Esophagus (tissue), 2 donors: ENCODE measurements at regions not wholly inside any gene's neighbourhood (a gene's known extent, or its start where the extent isn't known, plus 50 kb on each side); places are given as distances from the start of the nearest gene placed in this dataset.

ENCODE experiments used
- H3K27ac ChIP-seq, 2 donors: one replicate each; pipeline ENCODE4 v1.5.1; 2013; ENCODE audit warnings: low read depth in 2 of 2, mild to moderate bottlenecking in 2 of 2, inconsistent platforms in 1 of 2, low read length in 1 of 2, moderate library complexity in 1 of 2
- H3K27me3 ChIP-seq, 2 donors: one replicate each; pipeline ENCODE4 v1.6.1; 2013; ENCODE audit warnings: low read length in 2 of 2, control low read depth in 1 of 2, mild to moderate bottlenecking in 1 of 2; ENCODE audit not compliant: insufficient read depth in 2 of 2, control insufficient read depth in 1 of 2
- H3K36me3 ChIP-seq, 2 donors: one replicate each; pipeline ENCODE4 v1.6.1; 2013; ENCODE audit warnings: low read length in 1 of 2; ENCODE audit not compliant: control insufficient read depth in 2 of 2, insufficient read depth in 2 of 2
- H3K4me1 ChIP-seq, 2 donors: one replicate each; pipeline ENCODE4 v1.6.1; 2013; ENCODE audit warnings: low read length in 1 of 2; ENCODE audit not compliant: control insufficient read depth in 2 of 2, insufficient read depth in 2 of 2
- H3K4me3 ChIP-seq, 2 donors: one replicate each; pipeline ENCODE4 v1.5.1; 2013; ENCODE audit warnings: low read length in 2 of 2, mild to moderate bottlenecking in 2 of 2, low read depth in 1 of 2, moderate library complexity in 1 of 2
- H3K9me3 ChIP-seq, 2 donors: one replicate each; pipeline ENCODE4 v1.6.1; 2013; ENCODE audit warnings: mild to moderate bottlenecking in 2 of 2, low read depth in 1 of 2, low read length in 1 of 2, moderate library complexity in 1 of 2; ENCODE audit not compliant: control insufficient read depth in 2 of 2, insufficient read depth in 1 of 2
- WGBS, 2 donors: extraction: QIAGEN DNeasy Blood & Tissue Kit; methylation state at CpG; one replicate each; pipeline ENCODE4 v1.1.7; 2013; 5-methylcytosine and 5-hydroxymethylcytosine counted together
- donor health status: healthy with polysubstance abuse.
- donor health status: Bipolar disorder and iron deficiency.

GRCh38 chr3:31174079-31174478 lies 279.6 kb upstream of the GADL1 start:
- WGBS, 2 donors: 56 to 58% methylated on average over 3 of the region's 3 CpGs
- Histone ChIP-seq H3K4me1 (no peaks in the 10 kb centered on the region), H3K4me3 (no peak overlapping the region), H3K27me3 (no peaks in the 10 kb centered on the region), H3K27ac (no peak overlapping the region), H3K36me3 (no peaks in the 10 kb centered on the region), H3K9me3 (no peaks in the 10 kb centered on the region)

GRCh38 chr3:31176045-31176444 lies 281.6 kb upstream of the GADL1 start:
- no peak overlapping the region for H3K4me3 ChIP-seq
- 89 to 97% methylated on average over 3 of the region's 3 CpGs for WGBS, 2 donors
- H3K27ac ChIP-seq: no peak overlapping the region
- H3K9me3 ChIP-seq: no peaks in the 10 kb centered on the region
- no peaks in the 10 kb centered on the region for H3K4me1 ChIP-seq
- H3K27me3 ChIP-seq: no peaks in the 10 kb centered on the region
- no peaks in the 10 kb centered on the region for H3K36me3 ChIP-seq

GRCh38 chr3:31178467-31178866 lies 284.0 kb upstream of the GADL1 start:
- H3K36me3 ChIP-seq: no peaks in the 10 kb centered on the region
- 58 to 59% methylated on average over 4 of the region's 4 CpGs for WGBS, 2 donors
- H3K9me3 ChIP-seq: no peaks in the 10 kb centered on the region
- H3K4me3 ChIP-seq: no peak overlapping the region
- no peaks in the 10 kb centered on the region for H3K4me1 ChIP-seq
- no peak overlapping the region for H3K27ac ChIP-seq
- H3K27me3 ChIP-seq: no peaks in the 10 kb centered on the region

DNA sequence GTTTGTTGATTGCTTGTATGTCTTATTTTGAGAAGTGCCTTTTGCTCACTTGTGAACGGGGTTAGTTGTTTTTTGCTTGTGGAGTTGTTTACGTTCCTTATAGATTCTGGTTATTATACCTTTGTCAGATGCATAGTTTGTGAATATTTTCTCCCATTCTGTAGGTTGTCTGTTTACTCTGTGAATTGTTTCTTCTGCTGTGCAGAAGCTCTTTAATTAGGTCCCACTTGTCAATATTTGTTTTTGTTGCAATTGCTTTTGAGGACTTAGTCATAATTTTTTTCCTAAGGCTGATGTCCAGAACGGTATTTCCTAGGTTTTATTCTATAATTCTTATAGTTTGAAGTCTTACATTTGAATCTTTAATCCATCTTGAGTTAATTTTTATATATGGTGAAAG lies 285.3 kb upstream of the GADL1 start:
- Histone ChIP-seq H3K4me1 (no peaks in the 10 kb centered on the region), H3K27ac (no peak overlapping the region), H3K9me3 (no peaks in the 10 kb centered on the region), H3K27me3 (no peaks in the 10 kb centered on the region), H3K36me3 (no peaks in the 10 kb centered on the region), H3K4me3 (no peak overlapping the region)
- 91 to 92% methylated on average over 3 of the region's 3 CpGs for WGBS, 2 donors

DNA sequence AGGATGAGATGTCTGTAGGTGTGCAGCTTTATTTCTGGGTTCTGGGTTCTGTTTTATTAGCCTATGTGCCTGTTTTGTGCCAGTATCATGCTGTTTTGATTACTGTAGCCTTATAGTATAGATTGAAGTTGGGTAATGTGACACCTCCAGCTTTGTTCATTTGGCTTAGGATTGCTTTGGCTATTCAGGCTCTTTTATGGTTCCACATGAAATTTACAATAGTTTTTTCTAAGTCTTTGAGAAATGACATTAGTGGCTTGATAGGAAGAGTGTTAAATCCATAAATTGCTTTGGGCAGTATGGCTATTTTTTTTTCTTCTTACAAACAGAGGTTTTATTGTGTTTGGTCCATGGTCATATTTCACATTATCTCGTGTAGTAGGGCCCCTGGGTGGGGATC lies 285.8 kb upstream of the GADL1 start:
- Histone ChIP-seq H3K27me3 (no peaks in the 10 kb centered on the region), H3K4me3 (no peak overlapping the region), H3K4me1 (no peaks in the 10 kb centered on the region), H3K27ac (no peak overlapping the region), H3K36me3 (no peaks in the 10 kb centered on the region), H3K9me3 (no peaks in the 10 kb centered on the region)
- 48 to 76% methylated on average over 1 of the region's 1 CpG for WGBS, 2 donors

DNA sequence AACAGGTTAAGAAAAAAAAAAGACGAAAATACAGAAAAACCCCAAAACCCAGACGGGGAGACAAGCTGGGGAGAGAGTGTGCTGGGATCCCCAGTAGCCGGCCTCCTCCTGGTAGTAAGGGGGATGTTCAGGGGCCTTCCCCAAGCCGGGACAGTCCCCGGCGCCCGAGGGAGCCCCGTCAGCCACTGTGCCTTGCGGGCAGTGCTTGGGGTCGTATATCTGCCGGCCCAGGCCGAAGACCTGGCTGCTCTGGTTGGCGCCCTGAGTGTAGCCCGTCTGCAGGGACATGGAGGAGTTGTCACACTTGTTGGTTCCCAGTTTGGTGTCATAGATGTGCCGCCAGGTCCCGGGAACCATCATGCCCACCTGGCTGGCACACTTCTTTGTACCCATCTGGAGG lies 287.2 kb upstream of the GADL1 start:
- 94 to 95% methylated on average over 16 of the region's 16 CpGs for WGBS, 2 donors
- no peak overlapping the region for H3K4me3 ChIP-seq
- no peaks in the 10 kb centered on the region for H3K27me3 ChIP-seq

GRCh38 chr3:31182661-31183060 lies 288.2 kb upstream of the GADL1 start:
- Histone ChIP-seq H3K27ac (no peak overlapping the region), H3K9me3 (no peaks in the 10 kb centered on the region), H3K27me3 (no peaks in the 10 kb centered on the region), H3K36me3 (no peaks in the 10 kb centered on the region), H3K4me1 (no peaks in the 10 kb centered on the region), H3K4me3 (no peak overlapping the region)
- WGBS, 2 donors: 95 to 96% methylated on average over 1 of the region's 1 CpG

More for the DNA sequence above, 287.2 kb upstream of the GADL1 start:
- Histone ChIP-seq H3K9me3 (no peaks in the 10 kb centered on the region), H3K4me1 (no peaks in the 10 kb centered on the region), H3K36me3 (no peaks in the 10 kb centered on the region), H3K27ac (no peak overlapping the region)

- H3K36me3 ChIP-seq: no peaks in the 10 kb centered on the region
- no peaks in the 10 kb centered on the region for H3K4me1 ChIP-seq
- 63 to 65% methylated on average over 3 of the region's 3 CpGs for whole genome bisulfite sequencing, 2 donors
- H3K4me3 ChIP-seq: no peak overlapping the region
- H3K9me3 ChIP-seq: no peaks in the 10 kb centered on the region
- no peaks in the 10 kb centered on the region for H3K27me3 ChIP-seq
- no peak overlapping the region for H3K27ac ChIP-seq
Observed at GRCh38 chr3:31184261-31185061, 290.0 kb upstream of the GADL1 start.

DNA sequence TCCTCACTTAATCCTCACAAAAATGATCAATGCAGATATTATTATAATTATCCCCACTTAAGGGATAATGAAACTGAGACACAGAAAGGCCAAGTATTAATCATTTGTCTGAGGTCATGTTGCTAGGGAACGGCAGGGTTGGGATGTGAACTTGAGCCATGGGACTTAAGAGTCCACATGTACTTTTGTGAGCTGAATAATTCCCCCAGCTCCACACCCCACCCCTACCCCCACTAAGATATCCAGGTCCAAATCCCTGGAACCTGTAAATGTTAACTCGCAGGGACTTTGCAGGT lies 290.5 kb upstream of the GADL1 start:
- Histone ChIP-seq H3K4me1 (no peaks in the 10 kb centered on the region), H3K27me3 (no peaks in the 10 kb centered on the region), H3K9me3 (no peaks in the 10 kb centered on the region), H3K36me3 (no peaks in the 10 kb centered on the region), H3K4me3 (no peak overlapping the region), H3K27ac (no peak overlapping the region)
- WGBS, 2 donors: 56 to 65% methylated on average over 2 of the region's 2 CpGs

- no peak overlapping the region for H3K4me3 ChIP-seq
- H3K9me3 ChIP-seq: no peaks in the 10 kb centered on the region
- WGBS, 2 donors: 78 to 83% methylated on average over 4 of the region's 4 CpGs
- H3K36me3 ChIP-seq: no peaks in the 10 kb centered on the region
- H3K27me3 ChIP-seq: no peaks in the 10 kb centered on the region
- no peaks in the 10 kb centered on the region for H3K4me1 ChIP-seq
- H3K27ac ChIP-seq: no peak overlapping the region
Observed at GRCh38 chr3:31186041-31186440, 291.6 kb upstream of the GADL1 start.
